ENCODE measurements at regions not wholly inside any gene's neighbourhood (a gene's known extent, or its start where the extent isn't known, plus 50 kb on each side); places are given as distances from the start of the nearest gene placed in this dataset.

GRCh38 chr13:70424428-70424827, 316.2 kb upstream of the KLHL1 start:
- FAIRE-seq = no peak
- DNase-seq (ENCODE audit: insufficient read length, low spot score) = no peak
- TF ChIP-seq POLR2AphosphoS5 (IDR thresholded peaks at IDR 0.05; ENCODE audit: low read depth, low read length) (no peak), SPI1 (IDR thresholded peaks at IDR 0.05; ENCODE audit: low read depth, low read length) (no peak), TAF1 (IDR thresholded peaks at IDR 0.05; ENCODE audit: low read depth, low read length) (no peak), PAX5 (IDR thresholded peaks at IDR 0.05; ENCODE audit: insufficient read depth, low read length, severe bottlenecking) (no peak), POLR2A (IDR thresholded peaks at IDR 0.05; ENCODE audit: low read depth, low read length) (no peak), POU2F2 (IDR thresholded peaks at IDR 0.05; ENCODE audit: low read depth, low read length) (no peak)

GRCh38 chr13:70415136-70415535, 306.9 kb upstream of the KLHL1 start:
- FAIRE-seq = no peak
- TF ChIP-seq POLR2A (IDR thresholded peaks at IDR 0.05; ENCODE audit: low read depth, low read length) (no peak), POU2F2 (IDR thresholded peaks at IDR 0.05; ENCODE audit: low read depth, low read length) (no peak), POLR2AphosphoS5 (IDR thresholded peaks at IDR 0.05; ENCODE audit: low read depth, low read length) (no peak), SPI1 (IDR thresholded peaks at IDR 0.05; ENCODE audit: low read depth, low read length) (no peak), TAF1 (IDR thresholded peaks at IDR 0.05; ENCODE audit: low read depth, low read length) (no peak), PAX5 (IDR thresholded peaks at IDR 0.05; ENCODE audit: insufficient read depth, low read length, severe bottlenecking) (no peak)
- DNase-seq (ENCODE audit: insufficient read length, low spot score) = no peak

GRCh38 chr13:70408865-70409264, 300.6 kb upstream of the KLHL1 start:
- TF ChIP-seq PAX5 (IDR thresholded peaks at IDR 0.05; ENCODE audit: insufficient read depth, low read length, severe bottlenecking) = no peak
- no peak for TF ChIP-seq TAF1 (IDR thresholded peaks at IDR 0.05; ENCODE audit: low read depth, low read length)
- TF ChIP-seq POLR2A (IDR thresholded peaks at IDR 0.05; ENCODE audit: low read depth, low read length) = no peak
- TF ChIP-seq SPI1 (IDR thresholded peaks at IDR 0.05; ENCODE audit: low read depth, low read length) = no peak
- TF ChIP-seq POU2F2 (IDR thresholded peaks at IDR 0.05; ENCODE audit: low read depth, low read length) = no peak
- no peak for TF ChIP-seq POLR2AphosphoS5 (IDR thresholded peaks at IDR 0.05; ENCODE audit: low read depth, low read length)
- no peak for FAIRE-seq
- no peak for DNase-seq (ENCODE audit: insufficient read length, low spot score)

GRCh38 chr13:70407486-70407885, 299.2 kb upstream of the KLHL1 start:
- DNase-seq (ENCODE audit: insufficient read length, low spot score) = no peak
- FAIRE-seq = no peak
- no peak for TF ChIP-seq SPI1 (IDR thresholded peaks at IDR 0.05; ENCODE audit: low read depth, low read length)
- no peak for TF ChIP-seq POU2F2 (IDR thresholded peaks at IDR 0.05; ENCODE audit: low read depth, low read length)
- TF ChIP-seq PAX5 (IDR thresholded peaks at IDR 0.05; ENCODE audit: insufficient read depth, low read length, severe bottlenecking) = no peak
- TF ChIP-seq POLR2AphosphoS5 (IDR thresholded peaks at IDR 0.05; ENCODE audit: low read depth, low read length) = no peak
- no peak for TF ChIP-seq TAF1 (IDR thresholded peaks at IDR 0.05; ENCODE audit: low read depth, low read length)
- no peak for TF ChIP-seq POLR2A (IDR thresholded peaks at IDR 0.05; ENCODE audit: low read depth, low read length)

- no peak for FAIRE-seq
- DNase-seq (ENCODE audit: insufficient read length, low spot score) = no peak
- TF ChIP-seq POU2F2 (IDR thresholded peaks at IDR 0.05; ENCODE audit: low read depth, low read length) (no peak), TAF1 (IDR thresholded peaks at IDR 0.05; ENCODE audit: low read depth, low read length) (no peak), SPI1 (IDR thresholded peaks at IDR 0.05; ENCODE audit: low read depth, low read length) (no peak), POLR2AphosphoS5 (IDR thresholded peaks at IDR 0.05; ENCODE audit: low read depth, low read length) (no peak), POLR2A (IDR thresholded peaks at IDR 0.05; ENCODE audit: low read depth, low read length) (no peak), PAX5 (IDR thresholded peaks at IDR 0.05; ENCODE audit: insufficient read depth, low read length, severe bottlenecking) (no peak)
Measured at GRCh38 chr13:70405266-70405665, 297.0 kb upstream of the KLHL1 start.

- DNase-seq (ENCODE audit: insufficient read length, low spot score) = no peak
- no peak for TF ChIP-seq PAX5 (IDR thresholded peaks at IDR 0.05; ENCODE audit: insufficient read depth, low read length, severe bottlenecking)
- TF ChIP-seq POU2F2 (IDR thresholded peaks at IDR 0.05; ENCODE audit: low read depth, low read length) = no peak
- TF ChIP-seq TAF1 (IDR thresholded peaks at IDR 0.05; ENCODE audit: low read depth, low read length) = no peak
- TF ChIP-seq POLR2AphosphoS5 (IDR thresholded peaks at IDR 0.05; ENCODE audit: low read depth, low read length) = no peak
- TF ChIP-seq SPI1 (IDR thresholded peaks at IDR 0.05; ENCODE audit: low read depth, low read length) = no peak
- FAIRE-seq = no peak
Measured at GRCh38 chr13:70394031-70394548, 285.8 kb upstream of the KLHL1 start.

GRCh38 chr13:70391678-70392077, 283.4 kb upstream of the KLHL1 start:
- no peak for TF ChIP-seq TAF1 (IDR thresholded peaks at IDR 0.05; ENCODE audit: low read depth, low read length)
- TF ChIP-seq POU2F2 (IDR thresholded peaks at IDR 0.05; ENCODE audit: low read depth, low read length) = no peak
- no peak for TF ChIP-seq SPI1 (IDR thresholded peaks at IDR 0.05; ENCODE audit: low read depth, low read length)
- FAIRE-seq (no peak), DNase-seq (ENCODE audit: insufficient read length, low spot score) (no peak)

GRCh38 chr13:70390968-70391367, 282.7 kb upstream of the KLHL1 start:
- no peak for DNase-seq (ENCODE audit: insufficient read length, low spot score)
- TF ChIP-seq POLR2A (IDR thresholded peaks at IDR 0.05; ENCODE audit: low read depth, low read length) (no peak), TAF1 (IDR thresholded peaks at IDR 0.05; ENCODE audit: low read depth, low read length) (no peak), SPI1 (IDR thresholded peaks at IDR 0.05; ENCODE audit: low read depth, low read length) (no peak), PAX5 (IDR thresholded peaks at IDR 0.05; ENCODE audit: insufficient read depth, low read length, severe bottlenecking) (no peak), POU2F2 (IDR thresholded peaks at IDR 0.05; ENCODE audit: low read depth, low read length) (no peak), POLR2AphosphoS5 (IDR thresholded peaks at IDR 0.05; ENCODE audit: low read depth, low read length) (no peak)
- FAIRE-seq = no peak

- DNase-seq (ENCODE audit: insufficient read length, low spot score) (no peak), FAIRE-seq (no peak)
- TF ChIP-seq POLR2A (IDR thresholded peaks at IDR 0.05; ENCODE audit: low read depth, low read length) = no peak
- no peak for TF ChIP-seq POU2F2 (IDR thresholded peaks at IDR 0.05; ENCODE audit: low read depth, low read length)
- TF ChIP-seq PAX5 (IDR thresholded peaks at IDR 0.05; ENCODE audit: insufficient read depth, low read length, severe bottlenecking) = no peak
- TF ChIP-seq TAF1 (IDR thresholded peaks at IDR 0.05; ENCODE audit: low read depth, low read length) = no peak
- TF ChIP-seq SPI1 (IDR thresholded peaks at IDR 0.05; ENCODE audit: low read depth, low read length) = no peak
Measured at GRCh38 chr13:70390064-70390463, 281.8 kb upstream of the KLHL1 start.

- FAIRE-seq (no peak), DNase-seq (ENCODE audit: insufficient read length, low spot score) (no peak)
- TF ChIP-seq PAX5 (IDR thresholded peaks at IDR 0.05; ENCODE audit: insufficient read depth, low read length, severe bottlenecking) (no peak), POU2F2 (IDR thresholded peaks at IDR 0.05; ENCODE audit: low read depth, low read length) (no peak), TAF1 (IDR thresholded peaks at IDR 0.05; ENCODE audit: low read depth, low read length) (no peak)
Measured at GRCh38 chr13:70388935-70389334, 280.7 kb upstream of the KLHL1 start.

Measured in GM12891 (cell line).